GM12878 (cell line): ENCODE measurements at regions not wholly inside any gene's neighbourhood (a gene's known extent, or its start where the extent isn't known, plus 50 kb on each side); places are given as distances from the start of the nearest gene placed in this dataset.

Source experiments
- CBFB ChIP-seq: IDR thresholded peaks from 2 replicates; pipeline ENCODE4 v1.6.1; 2016; ENCODE audit warnings: antibody characterized with exemption, low read depth
- DPF2 ChIP-seq: fragments of 450-650 bp; IDR thresholded peaks from 2 replicates; pipeline ENCODE4 v1.6.1; 2017; ENCODE audit warnings: mild to moderate bottlenecking
- MXI1 ChIP-seq: fragments of 150-350 bp; IDR thresholded peaks from 2 replicates; pipeline ENCODE4 v1.6.1; 2011; ENCODE audit warnings: low read depth, mild to moderate bottlenecking, inconsistent platforms, low read length, improper control_type of control experiment
- NFIC ChIP-seq: IDR thresholded peaks from 2 replicates; pipeline ENCODE4 v1.6.1; 2012; ENCODE audit warnings: low read depth, mild to moderate bottlenecking, inconsistent platforms, low read length, moderate library complexity
- NFXL1 ChIP-seq: fragments of 450-650 bp; IDR thresholded peaks from 2 replicates; pipeline ENCODE4 v1.6.1; 2017; ENCODE audit warnings: antibody characterized with exemption, mild to moderate bottlenecking, borderline replicate concordance
- NFYB ChIP-seq: IDR thresholded peaks from 2 replicates; pipeline ENCODE4 v1.6.1; 2011; ENCODE audit warnings: low read depth, mild to moderate bottlenecking, low read length, improper control_type of control experiment, moderate library complexity; ENCODE audit not compliant: insufficient read depth
- NR2F1 ChIP-seq: fragments of 450-650 bp; conservative IDR thresholded peaks from 2 replicates; pipeline ENCODE4 v1.6.1; 2017; ENCODE audit warnings: mild to moderate bottlenecking
- PKNOX1 ChIP-seq: fragments of 450-650 bp; IDR thresholded peaks from 2 replicates; pipeline ENCODE4 v1.6.1; 2016; ENCODE audit warnings: mild to moderate bottlenecking
- RAD51 ChIP-seq: fragments of 450-650 bp; IDR thresholded peaks from 2 replicates; pipeline ENCODE4 v1.6.1; 2016; ENCODE audit warnings: moderate library complexity, mild to moderate bottlenecking, inconsistent platforms
- SMAD5 ChIP-seq: IDR thresholded peaks from 2 replicates; pipeline ENCODE4 v1.6.1; 2016; ENCODE audit warnings: antibody characterized with exemption, low read depth
- SRF ChIP-seq, 2 experiments: IDR thresholded peaks; 2 replicates each; pipeline ENCODE4 v1.6.1; 2011; ENCODE audit warnings: low read depth in 2 of 2, low read length in 2 of 2, mild to moderate bottlenecking in 1 of 2, moderate library complexity in 1 of 2
- SUZ12 ChIP-seq: fragments of 200-600 bp; sonication (generic); IDR thresholded peaks from one replicate; pipeline ENCODE4 v1.6.1; 2018; ENCODE audit warnings: antibody characterized with exemption, mild to moderate bottlenecking; ENCODE audit not compliant: unreplicated experiment
- TARDBP ChIP-seq: IDR thresholded peaks from 2 replicates; pipeline ENCODE4 v1.6.1; 2016; ENCODE audit warnings: borderline replicate concordance
- TCF12 ChIP-seq: IDR thresholded peaks from 2 replicates; pipeline ENCODE4 v1.6.1; 2011; ENCODE audit warnings: low read depth, mild to moderate bottlenecking, low read length
- TCF3 ChIP-seq: IDR thresholded peaks from 2 replicates; pipeline ENCODE4 v1.6.1; 2012; ENCODE audit warnings: low read depth, mild to moderate bottlenecking, low read length, borderline replicate concordance; ENCODE audit not compliant: insufficient read depth
- ZBTB11 ChIP-seq: fragments of 450-650 bp; formaldehyde crosslinking; IDR thresholded peaks from 2 replicates; pipeline ENCODE4 v1.5.0; 2022; ENCODE audit warnings: mild to moderate bottlenecking, missing genetic modification characterization
- ZNF622 ChIP-seq: fragments of 450-650 bp; IDR thresholded peaks from 2 replicates; pipeline ENCODE4 v1.6.1; 2017; ENCODE audit warnings: mild to moderate bottlenecking, inconsistent platforms
- TF ChIP-seq, protein P1 (sequence below): fragments of 450-650 bp; IDR thresholded peaks from 2 replicates; pipeline ENCODE4 v1.6.1; 2014; ENCODE audit warnings: mild to moderate bottlenecking
- TF ChIP-seq, protein P2 (sequence below): fragments of 450-650 bp; formaldehyde crosslinking; IDR thresholded peaks from 2 replicates; pipeline ENCODE4 v1.4.0; 2022; ENCODE audit warnings: mild to moderate bottlenecking, moderate library complexity
- TF ChIP-seq, protein P3 (sequence below): IDR thresholded peaks from 2 replicates; pipeline ENCODE4 v1.6.1; 2011; ENCODE audit warnings: borderline replicate concordance, low read depth, mild to moderate bottlenecking, moderate library complexity, low read length; ENCODE audit not compliant: insufficient read depth, poor library complexity, severe bottlenecking

DNA sequence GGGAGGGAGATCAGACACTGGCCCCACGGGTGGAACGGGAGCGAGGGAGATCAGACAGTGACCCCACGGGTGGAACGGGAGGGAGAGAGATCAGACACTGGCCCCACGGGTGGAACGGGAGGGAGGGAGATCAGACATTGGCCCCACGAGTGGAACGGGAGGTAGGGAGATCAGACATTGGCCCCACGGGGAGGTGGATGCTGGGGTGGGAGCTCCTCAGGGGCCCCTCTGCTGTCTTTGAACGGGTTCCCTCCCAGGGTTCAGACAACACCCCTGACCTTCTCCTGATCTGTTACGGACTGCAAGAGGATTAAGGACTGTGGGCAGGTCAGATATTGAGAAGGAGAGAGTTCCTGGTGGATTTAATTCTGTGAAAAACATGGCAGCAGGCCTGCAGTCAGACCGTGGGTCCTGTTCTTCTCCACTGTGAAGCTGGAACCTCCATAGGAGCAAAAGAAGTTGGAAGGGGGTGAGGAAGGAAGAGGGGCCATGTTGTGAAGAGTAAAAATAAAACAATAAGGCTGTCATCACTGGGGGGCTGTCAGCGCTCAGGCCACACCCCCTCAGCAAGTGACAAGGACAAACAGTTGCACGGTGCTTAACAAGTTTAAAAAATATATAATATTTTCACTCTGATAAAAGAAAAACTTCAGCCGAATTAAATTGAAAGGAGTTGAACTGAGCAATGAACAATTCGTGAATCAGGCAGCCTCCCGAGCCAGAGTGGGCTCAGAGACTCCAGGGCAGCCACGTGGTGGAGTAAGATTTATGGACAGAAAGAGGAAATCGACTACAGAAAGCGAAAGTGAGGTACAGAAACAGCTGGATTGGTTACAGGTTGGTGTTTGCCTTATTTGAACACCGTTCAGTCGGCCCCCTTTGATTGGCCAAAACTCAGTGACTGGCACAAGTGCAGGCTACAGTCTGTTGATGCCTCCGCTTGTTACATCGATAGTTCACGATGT is 348.7 kb upstream of the TNRC6C start (continued):
- TF ChIP-seq, protein P1, sequence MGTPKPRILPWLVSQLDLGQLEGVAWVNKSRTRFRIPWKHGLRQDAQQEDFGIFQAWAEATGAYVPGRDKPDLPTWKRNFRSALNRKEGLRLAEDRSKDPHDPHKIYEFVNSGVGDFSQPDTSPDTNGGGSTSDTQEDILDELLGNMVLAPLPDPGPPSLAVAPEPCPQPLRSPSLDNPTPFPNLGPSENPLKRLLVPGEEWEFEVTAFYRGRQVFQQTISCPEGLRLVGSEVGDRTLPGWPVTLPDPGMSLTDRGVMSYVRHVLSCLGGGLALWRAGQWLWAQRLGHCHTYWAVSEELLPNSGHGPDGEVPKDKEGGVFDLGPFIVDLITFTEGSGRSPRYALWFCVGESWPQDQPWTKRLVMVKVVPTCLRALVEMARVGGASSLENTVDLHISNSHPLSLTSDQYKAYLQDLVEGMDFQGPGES, result no peak
- no peak for TF ChIP-seq NFXL1
- no peak for TF ChIP-seq TCF3
- TF ChIP-seq SMAD5, result no peak
- TF ChIP-seq SRF (IDR thresholded peaks at IDR 0.05; ENCODE audit: low read depth in 2 of 2, low read length in 2 of 2), result peak; percentile 71 to 94
- TF ChIP-seq NFIC, result no peak
- TF ChIP-seq ZBTB11 (CRISPR knock-in tag), result no peak
- no peak for TF ChIP-seq MXI1
- peak; percentile 57; the same call in 1 of the 2 replicates for TF ChIP-seq RAD51
- TF ChIP-seq PKNOX1, result peak; percentile 91
- TF ChIP-seq ZNF622, result no peak
- TF ChIP-seq SUZ12, result no peak
- no peak for TF ChIP-seq TCF12
- TF ChIP-seq, protein P2, sequence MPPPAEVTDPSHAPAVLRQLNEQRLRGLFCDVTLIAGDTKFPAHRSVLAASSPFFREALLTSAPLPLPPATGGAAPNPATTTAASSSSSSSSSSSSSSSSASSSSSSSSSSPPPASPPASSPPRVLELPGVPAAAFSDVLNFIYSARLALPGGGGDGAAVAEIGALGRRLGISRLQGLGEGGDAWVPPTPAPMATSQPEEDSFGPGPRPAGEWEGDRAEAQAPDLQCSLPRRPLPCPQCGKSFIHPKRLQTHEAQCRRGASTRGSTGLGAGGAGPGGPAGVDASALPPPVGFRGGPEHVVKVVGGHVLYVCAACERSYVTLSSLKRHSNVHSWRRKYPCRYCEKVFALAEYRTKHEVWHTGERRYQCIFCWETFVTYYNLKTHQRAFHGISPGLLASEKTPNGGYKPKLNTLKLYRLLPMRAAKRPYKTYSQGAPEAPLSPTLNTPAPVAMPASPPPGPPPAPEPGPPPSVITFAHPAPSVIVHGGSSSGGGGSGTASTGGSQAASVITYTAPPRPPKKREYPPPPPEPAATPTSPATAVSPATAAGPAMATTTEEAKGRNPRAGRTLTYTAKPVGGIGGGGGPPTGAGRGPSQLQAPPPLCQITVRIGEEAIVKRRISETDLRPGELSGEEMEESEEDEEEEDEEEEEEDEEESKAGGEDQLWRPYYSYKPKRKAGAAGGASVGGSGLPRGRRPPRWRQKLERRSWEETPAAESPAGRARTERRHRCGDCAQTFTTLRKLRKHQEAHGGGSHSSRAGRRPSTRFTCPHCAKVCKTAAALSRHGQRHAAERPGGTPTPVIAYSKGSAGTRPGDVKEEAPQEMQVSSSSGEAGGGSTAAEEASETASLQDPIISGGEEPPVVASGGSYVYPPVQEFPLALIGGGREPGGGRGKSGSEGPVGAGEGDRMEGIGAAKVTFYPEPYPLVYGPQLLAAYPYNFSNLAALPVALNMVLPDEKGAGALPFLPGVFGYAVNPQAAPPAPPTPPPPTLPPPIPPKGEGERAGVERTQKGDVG (CRISPR knock-in tag), result no peak
- TF ChIP-seq NFYB, result peak; percentile 69
- no peak for TF ChIP-seq TARDBP
- no peak for TF ChIP-seq NR2F1
- no peak for TF ChIP-seq DPF2
- no peak for TF ChIP-seq CBFB
- TF ChIP-seq, protein P3, sequence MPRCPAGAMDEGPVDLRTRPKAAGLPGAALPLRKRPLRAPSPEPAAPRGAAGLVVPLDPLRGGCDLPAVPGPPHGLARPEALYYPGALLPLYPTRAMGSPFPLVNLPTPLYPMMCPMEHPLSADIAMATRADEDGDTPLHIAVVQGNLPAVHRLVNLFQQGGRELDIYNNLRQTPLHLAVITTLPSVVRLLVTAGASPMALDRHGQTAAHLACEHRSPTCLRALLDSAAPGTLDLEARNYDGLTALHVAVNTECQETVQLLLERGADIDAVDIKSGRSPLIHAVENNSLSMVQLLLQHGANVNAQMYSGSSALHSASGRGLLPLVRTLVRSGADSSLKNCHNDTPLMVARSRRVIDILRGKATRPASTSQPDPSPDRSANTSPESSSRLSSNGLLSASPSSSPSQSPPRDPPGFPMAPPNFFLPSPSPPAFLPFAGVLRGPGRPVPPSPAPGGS, result no peak
